Astrocyte (in vitro differentiated cells and primary cell): ENCODE measurements at regions not wholly inside any gene's neighbourhood (a gene's known extent, or its start where the extent isn't known, plus 50 kb on each side); places are given as distances from the start of the nearest gene placed in this dataset.

Source experiments
- DNase-seq: peaks from one replicate; pipeline ENCODE4 v3.0.0-alpha.2; 2010; ENCODE audit warnings: low read depth
- FAIRE-seq: peaks from 2 replicates; lab custom pipeline; 2011; peaks lifted over from hg19 to GRCh38; lab: Jason Lieb, UNC
- H2AFZ ChIP-seq: 2 replicates; pipeline ENCODE4 v1.6.0; 2012; ENCODE audit warnings: low read depth, low read length, inconsistent platforms
- H3K27ac ChIP-seq: 2 replicates; pipeline ENCODE4 v1.5.1; 2011; ENCODE audit warnings: low read depth, low read length, inconsistent platforms
- H3K27me3 ChIP-seq: 2 replicates; pipeline ENCODE4 v1.6.0; 2011; ENCODE audit warnings: low read length, inconsistent platforms; ENCODE audit not compliant: insufficient read depth
- H3K36me3 ChIP-seq: 2 replicates; pipeline ENCODE4 v1.5.1; 2011; ENCODE audit warnings: low read length, inconsistent platforms; ENCODE audit not compliant: insufficient read depth
- H3K4me1 ChIP-seq: 2 replicates; pipeline ENCODE4 v1.5.1; 2011; ENCODE audit warnings: low read length, inconsistent platforms; ENCODE audit not compliant: insufficient read depth
- H3K4me2 ChIP-seq: 2 replicates; pipeline ENCODE4 v1.6.0; 2012; ENCODE audit warnings: low read length, inconsistent platforms
- H3K4me3 ChIP-seq: 2 replicates; pipeline ENCODE4 v1.5.1; 2011; ENCODE audit warnings: low read depth, mild to moderate bottlenecking, low read length, inconsistent platforms; ENCODE audit not compliant: insufficient read depth
- H3K79me2 ChIP-seq: 2 replicates; pipeline ENCODE4 v1.6.0; 2012; ENCODE audit warnings: mild to moderate bottlenecking, low read length, inconsistent platforms; ENCODE audit not compliant: insufficient read depth
- H3K9ac ChIP-seq: 2 replicates; pipeline ENCODE4 v1.6.0; 2012; ENCODE audit warnings: mild to moderate bottlenecking, low read length, inconsistent platforms
- H3K9me3 ChIP-seq: 2 replicates; pipeline ENCODE4 v1.5.1; 2012; ENCODE audit warnings: low read depth, mild to moderate bottlenecking, low read length, inconsistent platforms; ENCODE audit not compliant: insufficient read depth
- H4K20me1 ChIP-seq: 2 replicates; pipeline ENCODE4 v1.6.0; 2012; ENCODE audit warnings: low read length, inconsistent platforms; ENCODE audit not compliant: insufficient read depth
- H3K27ac Mint-ChIP-seq: one replicate; pipeline ENCODE4 v1.8.0; 2021; ENCODE audit warnings: mild to moderate bottlenecking, mixed read lengths; ENCODE audit not compliant: unreplicated experiment
- H3K27me3 Mint-ChIP-seq: one replicate; pipeline ENCODE4 v1.8.0; 2021; ENCODE audit warnings: low read depth, mixed read lengths; ENCODE audit not compliant: unreplicated experiment
- H3K36me3 Mint-ChIP-seq: one replicate; pipeline ENCODE4 v1.8.0; 2021; ENCODE audit warnings: low read depth, mixed read lengths; ENCODE audit not compliant: unreplicated experiment
- H3K4me1 Mint-ChIP-seq: one replicate; pipeline ENCODE4 v1.8.0; 2021; ENCODE audit warnings: low read depth, mixed read lengths; ENCODE audit not compliant: unreplicated experiment
- H3K4me3 Mint-ChIP-seq: one replicate; pipeline ENCODE4 v1.8.0; 2021; ENCODE audit warnings: mild to moderate bottlenecking, moderate library complexity, mixed read lengths; ENCODE audit not compliant: unreplicated experiment
- H3K9me3 Mint-ChIP-seq: one replicate; pipeline ENCODE4 v1.8.0; 2021; ENCODE audit warnings: mild to moderate bottlenecking, mixed read lengths; ENCODE audit not compliant: unreplicated experiment
- EZH2 ChIP-seq: IDR thresholded peaks from 2 replicates; pipeline ENCODE4 v1.6.1; 2012; ENCODE audit warnings: mild to moderate bottlenecking, low read length, inconsistent platforms; ENCODE audit not compliant: insufficient read depth
- TF ChIP-seq, protein P1 (sequence below): IDR thresholded peaks from 2 replicates; pipeline ENCODE4 v1.5.1; 2011; ENCODE audit warnings: low read depth, mild to moderate bottlenecking, inconsistent platforms, low read length, moderate library complexity; ENCODE audit not compliant: insufficient read depth

DNA sequence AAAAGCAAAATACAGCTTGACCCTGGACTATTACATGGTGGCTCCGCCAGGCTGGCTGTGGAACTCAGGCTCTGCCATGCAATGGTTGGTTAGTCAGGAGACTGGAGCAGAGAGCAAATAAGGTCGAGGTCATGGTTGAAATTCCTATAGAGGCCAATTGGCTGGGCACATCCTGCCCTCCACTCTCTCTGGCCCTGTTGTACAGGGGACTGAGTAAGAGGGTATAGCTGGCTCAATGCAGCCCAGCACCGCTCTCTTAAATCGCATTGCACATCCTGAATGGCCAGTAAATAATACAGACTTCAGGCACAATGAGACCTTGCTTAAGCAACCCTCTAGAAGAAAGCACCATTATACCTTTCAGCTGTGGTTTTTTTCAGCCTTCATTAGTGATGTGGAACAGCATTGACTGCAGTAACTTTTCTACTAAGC, 59.3 kb upstream of the PPP2R5A start:
- peaks cover 7% of the 10 kb centered on the region for H3K4me1 ChIP-seq
- H3K9me3 Mint-ChIP-seq, result peaks cover 3% of the 10 kb centered on the region
- H3K9ac ChIP-seq, result no peak overlapping the region
- no peak overlapping the region for H3K27ac ChIP-seq
- peaks cover 15% of the 10 kb centered on the region for H3K4me1 Mint-ChIP-seq
- H3K4me2 ChIP-seq, result no peak overlapping the region
- no peaks in the 10 kb centered on the region for H3K79me2 ChIP-seq
- peaks cover 3% of the 10 kb centered on the region for H3K36me3 Mint-ChIP-seq
- no peak overlapping the region for H3K4me3 ChIP-seq
- TF ChIP-seq EZH2, result no peak
- TF ChIP-seq, protein P1, sequence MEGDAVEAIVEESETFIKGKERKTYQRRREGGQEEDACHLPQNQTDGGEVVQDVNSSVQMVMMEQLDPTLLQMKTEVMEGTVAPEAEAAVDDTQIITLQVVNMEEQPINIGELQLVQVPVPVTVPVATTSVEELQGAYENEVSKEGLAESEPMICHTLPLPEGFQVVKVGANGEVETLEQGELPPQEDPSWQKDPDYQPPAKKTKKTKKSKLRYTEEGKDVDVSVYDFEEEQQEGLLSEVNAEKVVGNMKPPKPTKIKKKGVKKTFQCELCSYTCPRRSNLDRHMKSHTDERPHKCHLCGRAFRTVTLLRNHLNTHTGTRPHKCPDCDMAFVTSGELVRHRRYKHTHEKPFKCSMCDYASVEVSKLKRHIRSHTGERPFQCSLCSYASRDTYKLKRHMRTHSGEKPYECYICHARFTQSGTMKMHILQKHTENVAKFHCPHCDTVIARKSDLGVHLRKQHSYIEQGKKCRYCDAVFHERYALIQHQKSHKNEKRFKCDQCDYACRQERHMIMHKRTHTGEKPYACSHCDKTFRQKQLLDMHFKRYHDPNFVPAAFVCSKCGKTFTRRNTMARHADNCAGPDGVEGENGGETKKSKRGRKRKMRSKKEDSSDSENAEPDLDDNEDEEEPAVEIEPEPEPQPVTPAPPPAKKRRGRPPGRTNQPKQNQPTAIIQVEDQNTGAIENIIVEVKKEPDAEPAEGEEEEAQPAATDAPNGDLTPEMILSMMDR, result no peak
- no peak overlapping the region for H2AFZ ChIP-seq
- DNase-seq (no peak), FAIRE-seq (no peak)
- no peak overlapping the region for H3K4me3 Mint-ChIP-seq
- no peaks in the 10 kb centered on the region for H3K9me3 ChIP-seq
- H3K27me3 ChIP-seq, result no peaks in the 10 kb centered on the region
- no peaks in the 10 kb centered on the region for H3K36me3 ChIP-seq
- peaks cover 10% of the 10 kb centered on the region for H3K27me3 Mint-ChIP-seq
- H3K27ac Mint-ChIP-seq, result no peak overlapping the region
- no peaks in the 10 kb centered on the region for H4K20me1 ChIP-seq

- Histone ChIP-seq H3K36me3 (no peaks in the 10 kb centered on the region), H3K9me3 (no peaks in the 10 kb centered on the region), H3K4me2 (no peak overlapping the region), H3K4me3 (no peak overlapping the region), H3K27me3 (no peaks in the 10 kb centered on the region), H4K20me1 (no peaks in the 10 kb centered on the region), H3K27ac (no peak overlapping the region), H3K79me2 (no peaks in the 10 kb centered on the region), H3K4me1 (peaks cover 7% of the 10 kb centered on the region), H2AFZ (no peak overlapping the region), H3K9ac (no peak overlapping the region)
- peaks cover 1% of the 10 kb centered on the region for H3K36me3 Mint-ChIP-seq
- DNase-seq (no peak), FAIRE-seq (no peak)
- H3K27ac Mint-ChIP-seq, result no peak overlapping the region
- peaks cover 13% of the 10 kb centered on the region for H3K4me1 Mint-ChIP-seq
- no peak for TF ChIP-seq EZH2
- TF ChIP-seq, protein P1, result no peak
- peaks cover 10% of the 10 kb centered on the region for H3K27me3 Mint-ChIP-seq
- peaks cover 3% of the 10 kb centered on the region for H3K9me3 Mint-ChIP-seq
- H3K4me3 Mint-ChIP-seq, result no peak overlapping the region
Measured at GRCh38 chr1:212226467-212226866, 58.7 kb upstream of the PPP2R5A start.

DNA sequence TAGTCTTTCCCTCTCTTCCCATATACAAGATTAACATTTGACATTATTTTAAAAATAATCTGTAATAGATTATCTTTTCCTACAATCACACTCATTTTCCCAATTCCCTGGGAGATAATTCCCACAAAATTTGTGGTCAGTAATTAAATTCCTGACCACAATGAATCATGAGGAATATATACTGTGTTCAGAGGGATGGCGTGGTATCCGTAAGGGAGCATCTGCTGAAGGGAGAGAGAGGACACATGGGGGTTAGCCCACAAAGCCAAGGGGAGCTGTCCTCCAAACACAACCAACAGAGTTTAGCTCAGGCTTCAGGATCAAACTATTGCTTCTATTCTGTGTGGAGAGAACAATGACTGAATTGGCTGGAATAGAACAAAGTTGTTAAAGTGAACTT, 57.1 kb upstream of the PPP2R5A start:
- Histone ChIP-seq H3K9me3 (no peaks in the 10 kb centered on the region), H3K36me3 (no peaks in the 10 kb centered on the region), H3K27me3 (no peaks in the 10 kb centered on the region), H2AFZ (no peak overlapping the region), H3K4me3 (no peak overlapping the region), H3K79me2 (no peaks in the 10 kb centered on the region), H3K4me2 (no peak overlapping the region), H3K4me1 (peaks cover 7% of the 10 kb centered on the region), H3K9ac (no peak overlapping the region), H3K27ac (no peak overlapping the region), H4K20me1 (no peaks in the 10 kb centered on the region)
- no peak for DNase-seq
- no peak for FAIRE-seq
- Mint-ChIP-seq H3K9me3 (peaks cover 3% of the 10 kb centered on the region), H3K36me3 (peaks cover 1% of the 10 kb centered on the region), H3K27me3 (peaks cover 10% of the 10 kb centered on the region), H3K27ac (no peak overlapping the region), H3K4me3 (no peak overlapping the region), H3K4me1 (peaks cover 10% of the 10 kb centered on the region)
- TF ChIP-seq EZH2, result no peak
- TF ChIP-seq, protein P1, result no peak
